HepG2 (cell line): ENCODE measurements at regions not wholly inside any gene's neighbourhood (a gene's known extent, or its start where the extent isn't known, plus 50 kb on each side); places are given as distances from the start of the nearest gene placed in this dataset.

Experiments used
- ATAC-seq: fragments of 200-7000 bp; cut with Tn5 transposase; 3 replicates; pipeline ENCODE4 v1.9.1; 2020; ENCODE audit warnings: mild to moderate bottlenecking, moderate library complexity
- BruUV-seq: library from RNA; stranded (reverse); fragments of 400-500 nt; replicated peaks from 2 replicates; lab custom pipeline; 2021; lab: Mats Ljungman, UMichigan
- CTCF ChIA-PET: fragments of 300-600 bp; formaldehyde crosslinking; extraction: SDS; loops from one replicate; lab custom pipeline; 2021; ENCODE audit warnings: low total read pairs, inconsistent platforms, low intra/inter-chr PET ratio; lab: Yijun Ruan, JAX
- POLR2A ChIA-PET: fragments of 350-600 bp; sonication (Branson Sonifier 250); formaldehyde crosslinking; loops from one replicate; lab custom pipeline; 2020; ENCODE audit warnings: antibody characterized with exemption, inconsistent platforms; lab: Yijun Ruan, JAX
- DNase-seq: peaks from one replicate; pipeline ENCODE4 v3.0.0-alpha.2; 2015; ENCODE audit warnings: low spot score
- FAIRE-seq: peaks from 3 replicates; lab custom pipeline; 2011; peaks lifted over from hg19 to GRCh38; lab: Jason Lieb, UNC
- H2AFZ ChIP-seq: one replicate; pipeline ENCODE4 v1.6.1; 2011; ENCODE audit warnings: low read length, inconsistent platforms
- H3K27ac ChIP-seq: fragments of 300-600 bp; 3 replicates; pipeline ENCODE4 v1.8.0; 2011; ENCODE audit warnings: mixed run types, mild to moderate bottlenecking, mixed read lengths, low read length, inconsistent platforms; ENCODE audit not compliant: insufficient read depth; ENCODE audit errors: extremely low read length
- H3K27me3 ChIP-seq, 2 experiments: fragments of 200-600 bp in 1 of 2; 2 replicates in 1 of 2; 3 replicates in 1 of 2; pipeline versions ENCODE4 v1.6.0 to v1.8.0; 2011; ENCODE audit warnings: low read length in 2 of 2, mild to moderate bottlenecking in 2 of 2, moderate library complexity in 2 of 2, inconsistent platforms in 1 of 2; ENCODE audit not compliant: insufficient read depth in 2 of 2, control insufficient read depth in 1 of 2
- H3K36me3 ChIP-seq, 2 experiments: fragments of 200-600 bp in 1 of 2; replicated peaks in 1 of 2; 2 replicates in 1 of 2; 3 replicates in 1 of 2; pipeline versions ENCODE4 v1.5.1 to v1.8.0; 2011; ENCODE audit warnings: low read length in 2 of 2, inconsistent platforms in 1 of 2; ENCODE audit not compliant: insufficient read depth in 2 of 2, control insufficient read depth in 1 of 2
- H3K4me1 ChIP-seq: 2 replicates; pipeline ENCODE4 v1.5.1; 2012; ENCODE audit warnings: low read length, inconsistent platforms; ENCODE audit not compliant: insufficient read depth
- H3K4me2 ChIP-seq: 2 replicates; pipeline ENCODE4 v1.6.0; 2011; ENCODE audit warnings: low read depth, low read length, inconsistent platforms
- H3K4me3 ChIP-seq, 3 experiments: fragments of 200-600 bp in 1 of 3; sonication (generic), shearing (Covaris generic) in 1 of 3; replicated peaks in 1 of 3; 2 replicates each; pipeline ENCODE4 v1.5.1; 2011 to 2016; ENCODE audit warnings: low read length in 3 of 3, inconsistent platforms in 2 of 3, low read depth in 2 of 3, mild to moderate bottlenecking in 2 of 3, control low read depth in 1 of 3, mixed read lengths in 1 of 3; ENCODE audit not compliant: insufficient read depth in 1 of 3
- H3K79me2 ChIP-seq: one replicate; pipeline ENCODE4 v1.6.1; 2011; ENCODE audit warnings: low read length, inconsistent platforms; ENCODE audit not compliant: insufficient read depth
- H3K9ac ChIP-seq: 2 replicates; pipeline ENCODE4 v1.6.0; 2011; ENCODE audit warnings: mild to moderate bottlenecking, low read depth, low read length, inconsistent platforms; ENCODE audit not compliant: insufficient read depth
- H3K9me3 ChIP-seq: 2 replicates; pipeline ENCODE4 v1.5.1; 2012; ENCODE audit warnings: mild to moderate bottlenecking, low read length
- H4K20me1 ChIP-seq: 2 replicates; pipeline ENCODE4 v1.6.0; 2011; ENCODE audit warnings: inconsistent platforms, mild to moderate bottlenecking, low read length, moderate library complexity; ENCODE audit not compliant: insufficient read depth
- AGO1 ChIP-seq: fragments of 200-400 bp; formaldehyde crosslinking; IDR thresholded peaks from 2 replicates; pipeline ENCODE4 v1.6.1; 2017; ENCODE audit warnings: mild to moderate bottlenecking, low read depth, low read length, moderate library complexity; ENCODE audit not compliant: poor library complexity, severe bottlenecking
- ARNT ChIP-seq: fragments of 450-650 bp; IDR thresholded peaks from 2 replicates; pipeline ENCODE4 v1.6.1; 2017
- EZH2 ChIP-seq: conservative IDR thresholded peaks from 2 replicates; pipeline ENCODE4 v1.6.1; 2012; ENCODE audit warnings: mild to moderate bottlenecking, low read depth, low read length, moderate library complexity
- HNF4G ChIP-seq, 2 experiments: sonication (generic) in 1 of 2; formaldehyde crosslinking in 1 of 2; IDR thresholded peaks; 2 replicates each; pipeline versions ENCODE4 v1.4.0 to v1.6.1; 2011 to 2020; ENCODE audit warnings: borderline replicate concordance in 2 of 2, low read depth in 2 of 2, mild to moderate bottlenecking in 2 of 2, low read length in 1 of 2, missing genetic modification reagents in 1 of 2, moderate library complexity in 1 of 2
- MXD4 ChIP-seq: IDR thresholded peaks from 2 replicates; pipeline ENCODE4 v1.6.1; 2016; ENCODE audit warnings: mild to moderate bottlenecking, missing biosample characterization, missing genetic modification reagents
- PLSCR1 ChIP-seq: sonication (generic); formaldehyde crosslinking; IDR thresholded peaks from 2 replicates; pipeline ENCODE4 v1.5.0; 2020; ENCODE audit warnings: missing genetic modification reagents, mild to moderate bottlenecking, borderline replicate concordance
- PRPF4 ChIP-seq: fragments of 200-400 bp; formaldehyde crosslinking; IDR thresholded peaks from 2 replicates; pipeline ENCODE4 v1.6.1; 2016; ENCODE audit warnings: low read length, low read depth; ENCODE audit not compliant: poor library complexity, severe bottlenecking
- TCF12 ChIP-seq, 2 experiments: fragments of 450-650 bp in 1 of 2; sonication (generic) in 1 of 2; formaldehyde crosslinking in 1 of 2; IDR thresholded peaks; 2 replicates each; pipeline versions ENCODE4 v1.6.1 to v1.8.0; 2017 to 2022; ENCODE audit warnings: antibody characterized with exemption in 1 of 2, mild to moderate bottlenecking in 1 of 2, missing genetic modification reagents in 1 of 2, moderate library complexity in 1 of 2
- ZFYVE20 ChIP-seq: sonication (generic); formaldehyde crosslinking; IDR thresholded peaks from 2 replicates; pipeline ENCODE4 v1.8.0; 2023; ENCODE audit warnings: low read depth, mild to moderate bottlenecking, moderate library complexity, missing genetic modification reagents, borderline replicate concordance
- ZNF354B ChIP-seq: sonication (generic); formaldehyde crosslinking; IDR thresholded peaks from 2 replicates; pipeline ENCODE4 v1.8.0; 2022; ENCODE audit warnings: mild to moderate bottlenecking, missing genetic modification reagents
- ZNF547 ChIP-seq: sonication (generic); formaldehyde crosslinking; IDR thresholded peaks from 2 replicates; pipeline ENCODE4 v1.5.1; 2020; ENCODE audit warnings: mild to moderate bottlenecking, missing genetic modification reagents
- ZNF589 ChIP-seq: sonication (generic); formaldehyde crosslinking; conservative IDR thresholded peaks from 2 replicates; pipeline ENCODE4 v1.8.0; 2022; ENCODE audit warnings: mild to moderate bottlenecking, moderate library complexity, missing genetic modification reagents
- ZNF790 ChIP-seq: sonication (generic); formaldehyde crosslinking; IDR thresholded peaks from 2 replicates; pipeline ENCODE4 v1.8.0; 2022; ENCODE audit warnings: missing genetic modification reagents, mild to moderate bottlenecking, borderline replicate concordance
- WGBS: methylation state at CpG from one replicate; pipeline ENCODE4 v1.1.6; 2017; ENCODE audit warnings: low lambda C conversion rate; 5-methylcytosine and 5-hydroxymethylcytosine counted together
- in situ Hi-C: cut with HindIII; loops from 2 replicates; pipeline ENCODE4 v1.10.0; 2017; ENCODE audit warnings: low pct_unique_long_range_greater_than_20kb; ENCODE audit not compliant: extremely low pct_ligation_motif_present
- intact Hi-C: fragments of 100-400 bp; cut with micrococcal nuclease; formaldehyde crosslinking; loops from one replicate; pipeline ENCODE4 v1.10.0; 2022; ENCODE audit not compliant: unreplicated experiment
- TF ChIP-seq, protein P1 (sequence below): sonication (generic); formaldehyde crosslinking; conservative IDR thresholded peaks from 2 replicates; pipeline ENCODE4 v1.8.1; 2023; ENCODE audit warnings: missing genetic modification reagents

DNA sequence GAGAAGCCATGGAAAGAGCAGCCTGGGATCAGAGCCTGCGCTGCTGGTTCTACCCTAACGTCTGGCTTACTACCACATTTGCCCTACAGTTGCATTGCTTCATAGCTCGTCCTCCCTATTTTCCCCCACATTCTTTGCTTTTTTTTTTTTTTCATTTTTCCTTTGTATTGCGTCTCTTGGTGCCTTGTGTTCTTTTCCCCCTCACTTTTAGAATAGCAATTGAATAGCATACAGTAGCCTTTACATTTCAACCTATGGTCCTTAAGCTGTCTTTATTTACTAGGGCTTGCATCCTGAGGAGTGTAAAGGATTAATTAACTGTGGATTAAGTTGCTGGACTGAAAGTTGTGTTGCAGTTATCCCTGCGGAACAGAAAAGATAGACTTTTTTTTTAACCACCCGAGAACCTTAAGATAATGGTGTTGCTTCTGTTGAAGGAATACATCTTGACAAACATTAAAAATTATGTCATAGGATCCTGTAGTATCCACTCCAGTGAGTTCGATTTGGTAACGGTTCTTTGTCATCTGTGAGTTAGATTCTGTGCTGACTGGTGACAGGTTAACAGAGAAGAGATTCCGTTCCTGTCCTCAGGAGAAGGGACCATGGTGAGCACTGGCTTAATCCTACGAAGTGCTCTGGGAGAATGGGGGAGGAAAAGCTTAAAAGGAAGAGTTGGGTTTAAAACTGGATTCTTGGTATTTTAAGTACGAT, 417.4 kb upstream of the NAALADL2 start:
- TF ChIP-seq ARNT (no peak), PRPF4 (no peak), ZNF354B (CRISPR knock-in tag) (no peak), EZH2 (peak; percentile 52; the same call in 1 of the 2 replicates), ZNF547 (0 out of 2 replicates have a peak, but pooled peaks have one; percentile 1), AGO1 (no peak), PLSCR1 (CRISPR knock-in tag) (no peak), ZNF589 (CRISPR knock-in tag) (0 out of 2 replicates have a peak, but pooled peaks have one; percentile 6), ZNF790 (CRISPR knock-in tag) (no peak), ZFYVE20 (CRISPR knock-in tag) (no peak), TCF12 (IDR thresholded peaks at IDR 0.05) (no peak), TCF12 (CRISPR knock-in tag; IDR thresholded peaks at IDR 0.05) (no peak), HNF4G (IDR thresholded peaks at IDR 0.05; ENCODE audit: borderline replicate concordance, low read depth, low read length) (no peak), HNF4G (CRISPR knock-in tag; IDR thresholded peaks at IDR 0.05; ENCODE audit: borderline replicate concordance, low read depth) (no peak), MXD4 (CRISPR knock-in tag) (0 out of 2 replicates have a peak, but pooled peaks have one; percentile 39)
- TF ChIP-seq, protein P1, sequence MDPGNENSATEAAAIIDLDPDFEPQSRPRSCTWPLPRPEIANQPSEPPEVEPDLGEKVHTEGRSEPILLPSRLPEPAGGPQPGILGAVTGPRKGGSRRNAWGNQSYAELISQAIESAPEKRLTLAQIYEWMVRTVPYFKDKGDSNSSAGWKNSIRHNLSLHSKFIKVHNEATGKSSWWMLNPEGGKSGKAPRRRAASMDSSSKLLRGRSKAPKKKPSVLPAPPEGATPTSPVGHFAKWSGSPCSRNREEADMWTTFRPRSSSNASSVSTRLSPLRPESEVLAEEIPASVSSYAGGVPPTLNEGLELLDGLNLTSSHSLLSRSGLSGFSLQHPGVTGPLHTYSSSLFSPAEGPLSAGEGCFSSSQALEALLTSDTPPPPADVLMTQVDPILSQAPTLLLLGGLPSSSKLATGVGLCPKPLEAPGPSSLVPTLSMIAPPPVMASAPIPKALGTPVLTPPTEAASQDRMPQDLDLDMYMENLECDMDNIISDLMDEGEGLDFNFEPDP (CRISPR knock-in tag), result 0 out of 2 replicates have a peak, but pooled peaks have one; percentile 58
- H2AFZ ChIP-seq, result no peak overlapping the region
- H3K27ac ChIP-seq, result no peak overlapping the region
- in situ Hi-C loops (no loop called here), intact Hi-C loops (no loop called here)
- peak; percentile 60; the same call in 2 of the 3 replicates for ATAC-seq
- no peaks in the 10 kb centered on the region for H4K20me1 ChIP-seq
- TSS peak; percentile 57 for BruUV-seq
- 15% methylated on average over 11 of the region's 11 CpGs for WGBS
- peak overlapping the region; percentile 52 to 76 (median 71); a peak in 5 of 6 replicates for H3K4me3 ChIP-seq
- H3K4me2 ChIP-seq, result peak overlapping the region; percentile 90
- H3K9ac ChIP-seq, result no peak overlapping the region
- FAIRE-seq, result no peak
- H3K4me1 ChIP-seq, result peaks cover 18% of the 10 kb centered on the region
- H3K79me2 ChIP-seq, result no peaks in the 10 kb centered on the region
- ChIA-PET POLR2A (no interaction called here), CTCF (no interaction called here)
- H3K36me3 ChIP-seq, result no peaks in the 10 kb centered on the region
- H3K27me3 ChIP-seq, result peaks cover 0 to 8% of the 10 kb centered on the region in 2 experiments; a peak in 1 of 5 replicates
- H3K9me3 ChIP-seq, result no peaks in the 10 kb centered on the region
- no peak for DNase-seq
